Fibroblast of mammary gland (primary cell): ENCODE measurements at regions not wholly inside any gene's neighbourhood (a gene's known extent, or its start where the extent isn't known, plus 50 kb on each side); places are given as distances from the start of the nearest gene placed in this dataset.

ENCODE experiments used
- DNase-seq: peaks from one replicate; pipeline ENCODE4 v3.0.0-alpha.2; 2010; ENCODE audit warnings: low read depth
- H3K4me3 ChIP-seq: 2 replicates; pipeline ENCODE4 v1.5.1; 2011; ENCODE audit warnings: low read depth, mild to moderate bottlenecking, low read length, moderate library complexity; ENCODE audit not compliant: control insufficient read depth
- TF ChIP-seq, protein P1 (sequence below): conservative IDR thresholded peaks from 2 replicates; pipeline ENCODE4 v1.5.1; 2011; ENCODE audit warnings: low read depth, low read length, inconsistent platforms; ENCODE audit not compliant: control insufficient read depth, insufficient read depth

DNA sequence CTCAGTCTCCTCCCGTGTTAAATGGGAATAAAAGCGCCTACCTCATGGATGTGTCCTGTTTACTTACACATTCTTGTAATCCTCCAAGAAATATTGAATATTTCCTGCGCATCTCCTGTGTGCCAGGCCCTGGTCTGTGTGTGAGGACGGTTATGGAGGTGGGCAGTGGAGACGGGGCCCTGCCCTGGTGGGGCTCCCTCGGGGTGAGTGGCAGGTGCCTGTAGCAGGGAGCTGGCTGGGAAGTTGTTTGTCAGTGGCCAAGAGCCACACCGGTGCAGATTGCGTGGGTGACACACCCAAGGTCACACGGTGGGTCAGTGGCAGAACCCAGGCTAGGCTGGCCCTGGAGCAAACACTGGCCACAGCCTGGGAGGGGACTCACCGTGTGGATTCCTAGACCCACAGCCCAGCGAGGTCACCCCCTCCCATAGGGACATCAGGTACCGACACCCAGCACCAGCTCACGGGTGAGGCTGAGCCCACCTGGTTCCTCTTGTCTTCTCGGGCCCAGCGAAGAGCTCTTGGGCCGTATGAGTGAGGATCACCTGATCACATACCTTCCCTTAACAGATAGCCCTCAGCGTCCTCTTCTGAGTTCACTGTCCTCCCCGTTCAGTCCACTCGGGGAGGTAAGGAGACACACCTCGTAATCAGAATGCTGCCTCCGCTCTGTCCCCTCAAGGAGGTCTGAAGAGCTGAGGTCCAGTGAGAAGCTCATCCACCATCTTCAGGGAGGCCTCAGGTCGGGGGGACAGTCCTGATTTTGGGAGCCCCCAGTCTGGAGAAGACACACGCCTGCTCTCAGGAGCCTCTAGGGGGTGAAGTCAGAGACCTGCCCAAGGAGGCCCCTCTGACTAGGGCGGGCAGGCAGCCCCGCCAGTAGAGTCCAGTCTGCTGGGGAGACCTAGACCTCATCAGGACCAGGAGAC lies 349.6 kb downstream of the MATN1 start:
- DNase-seq = no peak
- TF ChIP-seq, protein P1, sequence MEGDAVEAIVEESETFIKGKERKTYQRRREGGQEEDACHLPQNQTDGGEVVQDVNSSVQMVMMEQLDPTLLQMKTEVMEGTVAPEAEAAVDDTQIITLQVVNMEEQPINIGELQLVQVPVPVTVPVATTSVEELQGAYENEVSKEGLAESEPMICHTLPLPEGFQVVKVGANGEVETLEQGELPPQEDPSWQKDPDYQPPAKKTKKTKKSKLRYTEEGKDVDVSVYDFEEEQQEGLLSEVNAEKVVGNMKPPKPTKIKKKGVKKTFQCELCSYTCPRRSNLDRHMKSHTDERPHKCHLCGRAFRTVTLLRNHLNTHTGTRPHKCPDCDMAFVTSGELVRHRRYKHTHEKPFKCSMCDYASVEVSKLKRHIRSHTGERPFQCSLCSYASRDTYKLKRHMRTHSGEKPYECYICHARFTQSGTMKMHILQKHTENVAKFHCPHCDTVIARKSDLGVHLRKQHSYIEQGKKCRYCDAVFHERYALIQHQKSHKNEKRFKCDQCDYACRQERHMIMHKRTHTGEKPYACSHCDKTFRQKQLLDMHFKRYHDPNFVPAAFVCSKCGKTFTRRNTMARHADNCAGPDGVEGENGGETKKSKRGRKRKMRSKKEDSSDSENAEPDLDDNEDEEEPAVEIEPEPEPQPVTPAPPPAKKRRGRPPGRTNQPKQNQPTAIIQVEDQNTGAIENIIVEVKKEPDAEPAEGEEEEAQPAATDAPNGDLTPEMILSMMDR = no peak
- no peak overlapping the region for H3K4me3 ChIP-seq

DNA sequence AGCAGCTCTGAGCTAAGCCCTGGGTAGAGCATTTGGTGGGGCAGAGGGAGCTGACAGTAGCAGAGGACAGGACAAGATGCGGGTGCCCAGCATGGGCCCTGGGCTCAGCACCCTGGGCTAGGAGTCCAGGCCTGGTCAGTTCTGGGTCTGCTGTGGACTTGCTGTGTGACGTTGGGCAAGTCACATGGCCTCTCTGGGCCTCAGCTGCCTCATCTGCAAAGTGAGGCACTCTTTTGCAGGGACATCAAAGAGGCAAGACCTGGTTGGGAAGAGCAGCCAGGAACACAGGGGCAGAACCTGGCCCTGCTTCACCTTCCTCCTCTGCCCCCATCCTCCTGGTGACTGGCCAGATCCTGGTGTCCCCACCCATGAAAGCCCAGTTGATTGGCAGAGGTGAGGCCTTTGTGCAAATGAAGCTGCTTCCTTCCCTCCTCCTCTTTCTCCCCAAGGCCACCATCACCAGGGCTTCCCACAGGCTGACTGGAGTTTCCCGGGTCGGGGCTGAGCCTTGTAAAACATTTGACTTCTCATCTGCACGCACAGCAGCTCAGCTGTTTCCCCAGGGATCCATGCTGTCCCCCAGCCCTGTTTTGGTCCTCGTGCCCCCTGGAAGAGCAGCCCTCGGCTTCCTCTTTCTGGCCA lies 350.5 kb downstream of the MATN1 start:
- DNase-seq = no peak
- TF ChIP-seq, protein P1 = no peak
- no peak overlapping the region for H3K4me3 ChIP-seq

DNA sequence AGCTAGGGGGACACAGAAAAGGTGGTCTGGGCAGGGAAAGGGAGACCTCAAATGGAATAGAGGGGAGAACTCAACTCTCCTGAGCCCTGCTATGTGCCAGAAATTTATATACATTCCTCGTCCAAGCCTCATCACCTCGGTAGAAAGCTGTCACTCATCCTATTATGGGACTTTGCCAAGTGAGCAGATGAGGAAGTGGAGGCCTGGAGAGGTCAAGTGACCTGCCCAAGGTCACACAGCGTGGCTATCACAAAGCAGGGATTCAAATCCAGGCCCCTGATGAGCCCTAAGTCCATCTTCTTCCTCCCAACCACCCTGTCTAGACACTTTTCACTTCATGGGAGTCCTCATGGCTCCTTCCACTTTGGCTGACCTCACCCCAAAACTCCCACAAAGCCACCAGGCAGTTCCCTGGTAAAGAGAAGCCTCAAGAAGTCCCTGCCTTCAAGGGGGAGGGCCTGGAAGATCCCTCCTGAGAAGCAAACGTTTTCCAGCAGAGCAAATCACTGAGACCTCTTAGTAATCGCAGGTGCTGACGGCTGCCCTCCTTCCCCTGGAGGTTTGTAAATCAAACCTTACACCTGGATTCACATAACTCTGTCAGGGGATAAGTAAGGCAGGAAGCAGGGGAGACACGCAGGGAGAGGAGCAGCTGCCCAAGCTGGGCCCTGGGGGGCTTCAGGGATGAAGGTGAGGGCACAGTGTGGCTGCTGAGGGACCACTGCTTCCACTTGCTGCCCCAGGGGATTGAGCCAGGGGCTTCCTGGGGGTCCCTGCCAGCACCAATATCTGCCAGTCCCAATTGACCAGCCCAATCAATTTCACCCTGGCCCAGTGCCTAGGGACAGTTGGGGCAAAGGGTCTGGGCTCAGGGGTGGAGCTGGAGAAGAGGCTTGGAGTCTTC lies 351.2 kb downstream of the MATN1 start:
- DNase-seq = no peak
- no peak overlapping the region for H3K4me3 ChIP-seq
- TF ChIP-seq, protein P1 = no peak

DNA sequence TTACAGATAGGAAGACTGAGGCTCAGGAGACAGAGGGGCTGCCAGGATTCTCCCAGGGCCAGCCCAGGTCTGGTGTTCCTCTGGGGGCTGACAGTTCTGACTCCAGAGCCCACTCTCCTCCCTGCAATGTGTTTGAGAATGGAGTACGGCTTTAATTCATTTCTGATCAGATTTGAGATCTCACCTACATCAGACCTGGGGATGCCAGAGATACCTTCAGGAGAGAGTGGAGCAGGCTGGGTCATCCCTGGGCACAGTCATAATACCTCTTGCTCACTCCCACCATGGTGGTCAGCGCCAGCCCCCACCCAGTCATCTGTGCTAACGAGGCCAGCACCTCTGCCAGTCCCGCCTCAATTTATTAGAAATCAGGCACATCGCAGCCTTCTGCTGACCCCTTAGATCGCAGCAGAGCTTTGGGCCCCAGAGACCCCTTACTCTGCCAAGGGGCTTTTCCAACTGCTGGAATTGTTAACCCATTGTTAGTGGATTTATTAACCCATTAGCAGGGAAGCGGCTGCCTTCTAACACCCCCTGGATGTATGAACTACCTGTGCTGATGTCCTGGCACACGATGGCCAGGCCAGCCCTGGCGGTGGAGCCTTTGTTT lies 352.1 kb downstream of the MATN1 start:
- DNase-seq = no peak
- H3K4me3 ChIP-seq = no peak overlapping the region
- TF ChIP-seq, protein P1 = no peak

DNA sequence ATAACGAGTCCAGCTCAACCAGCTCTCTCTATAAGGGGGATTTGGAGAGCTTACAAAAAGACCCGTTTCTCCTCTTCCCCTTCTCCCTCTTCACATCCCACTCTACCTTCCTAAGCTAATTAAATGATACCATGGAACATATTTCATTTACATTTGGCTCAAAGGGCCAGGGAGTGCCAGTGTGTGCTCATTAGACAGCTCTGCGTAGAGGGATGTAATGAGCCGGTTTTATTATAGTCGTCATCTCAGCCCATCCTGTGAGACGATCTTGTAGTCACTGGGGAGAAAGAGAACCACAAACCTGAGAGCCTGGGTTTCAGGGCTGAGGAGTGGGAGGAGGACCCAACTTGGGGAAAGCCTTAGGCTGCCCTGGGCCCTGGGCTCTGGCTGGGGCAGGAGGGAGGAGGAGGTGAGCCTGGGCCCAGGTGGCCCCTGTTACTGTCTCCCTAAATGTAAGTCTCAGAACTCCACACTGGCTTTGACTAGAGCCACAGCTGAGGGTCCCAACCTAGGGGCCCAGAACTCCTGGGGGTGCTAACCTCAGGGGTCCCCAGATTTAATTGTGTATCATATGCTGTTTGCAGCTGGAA lies 354.6 kb downstream of the MATN1 start:
- no peak overlapping the region for H3K4me3 ChIP-seq
- no peak for DNase-seq
- TF ChIP-seq, protein P1 = no peak

DNA sequence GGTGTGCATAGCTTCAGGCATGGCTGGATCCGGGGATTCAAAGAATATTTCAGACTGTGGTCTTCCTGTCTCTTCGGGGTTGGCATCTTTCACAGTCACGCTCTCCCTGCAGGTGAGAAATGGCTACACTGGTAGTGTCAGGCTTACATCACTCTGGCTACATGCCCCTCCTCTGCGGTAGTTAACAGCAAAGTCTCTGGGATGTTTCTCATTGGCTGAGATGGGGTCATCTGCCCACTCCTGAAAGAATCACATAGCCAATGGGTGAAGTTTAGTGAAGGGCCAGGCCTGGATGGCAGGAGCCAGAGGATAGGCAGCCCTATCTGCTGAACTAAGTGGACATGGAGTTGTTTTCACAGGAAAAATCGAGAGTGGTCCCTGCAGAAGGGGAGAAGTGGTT lies 356.5 kb downstream of the MATN1 start:
- H3K4me3 ChIP-seq = no peak overlapping the region
- no peak for DNase-seq
- TF ChIP-seq, protein P1 = no peak
